ENCODE measurements at regions not wholly inside any gene's neighbourhood (a gene's known extent, or its start where the extent isn't known, plus 50 kb on each side); places are given as distances from the start of the nearest gene placed in this dataset.

GRCh38 chr7:94109556-94109955 is 105.4 kb upstream of the BET1 start:
- intact Hi-C loops (cut with DNase I), result no loop called here
- no peak overlapping the region for H3K4me3 ChIP-seq
- TF ChIP-seq POLR2AphosphoS5 (IDR thresholded peaks at IDR 0.05) (no peak), POLR2A (IDR thresholded peaks at IDR 0.05; ENCODE audit: low read depth) (no peak), EP300 (IDR thresholded peaks at IDR 0.05) (no peak), CTCF (IDR thresholded peaks at IDR 0.05) (no peak)
- DNase-seq (ENCODE audit: extremely low spot score), result no peak
- no peaks in the 10 kb centered on the region for H3K9me3 ChIP-seq
- H3K4me1 ChIP-seq, result no peaks in the 10 kb centered on the region
- 90% methylated on average over 5 of the region's 5 CpGs for WGBS
- no peak overlapping the region for H3K27ac ChIP-seq (replicated peaks in 1 of 4)
- no peaks in the 10 kb centered on the region for H3K36me3 ChIP-seq
- H3K27me3 ChIP-seq, result no peaks in the 10 kb centered on the region

- H3K27ac ChIP-seq (replicated peaks in 1 of 4), result no peak overlapping the region
- no peak overlapping the region for H3K4me3 ChIP-seq
- no peaks in the 10 kb centered on the region for H3K27me3 ChIP-seq
- no peak for DNase-seq (ENCODE audit: extremely low spot score)
- WGBS, result 80% methylated on average over 2 of the region's 2 CpGs
- TF ChIP-seq POLR2AphosphoS5 (IDR thresholded peaks at IDR 0.05) (no peak), EP300 (IDR thresholded peaks at IDR 0.05) (no peak), POLR2A (IDR thresholded peaks at IDR 0.05; ENCODE audit: low read depth) (no peak)
- H3K36me3 ChIP-seq, result no peaks in the 10 kb centered on the region
- no peaks in the 10 kb centered on the region for H3K9me3 ChIP-seq
- intact Hi-C loops (cut with DNase I), result no loop called here
- H3K4me1 ChIP-seq, result no peaks in the 10 kb centered on the region
Measured at GRCh38 chr7:94111009-94111408, 106.9 kb upstream of the BET1 start.

- TF ChIP-seq EP300 (IDR thresholded peaks at IDR 0.05) (no peak), CTCF (IDR thresholded peaks at IDR 0.05) (no peak), POLR2AphosphoS5 (IDR thresholded peaks at IDR 0.05) (no peak), POLR2A (IDR thresholded peaks at IDR 0.05; ENCODE audit: low read depth) (no peak)
- H3K27ac ChIP-seq (replicated peaks in 1 of 4), result no peak overlapping the region
- no peak overlapping the region for H3K4me3 ChIP-seq
- WGBS, result 89% methylated on average over 2 of the region's 2 CpGs
- no peaks in the 10 kb centered on the region for H3K27me3 ChIP-seq
- DNase-seq (ENCODE audit: extremely low spot score), result no peak
- H3K4me1 ChIP-seq, result no peaks in the 10 kb centered on the region
- H3K36me3 ChIP-seq, result no peaks in the 10 kb centered on the region
- no peaks in the 10 kb centered on the region for H3K9me3 ChIP-seq
- intact Hi-C loops (cut with DNase I), result no loop called here
Measured at GRCh38 chr7:94115316-94115715, 111.2 kb upstream of the BET1 start.

- Histone ChIP-seq H3K36me3 (no peaks in the 10 kb centered on the region), H3K4me3 (no peak overlapping the region), H3K4me1 (no peaks in the 10 kb centered on the region), H3K27me3 (no peaks in the 10 kb centered on the region), H3K27ac (replicated peaks in 1 of 4) (no peak overlapping the region), H3K9me3 (no peaks in the 10 kb centered on the region)
- DNase-seq (ENCODE audit: extremely low spot score), result no peak
- 65% methylated on average over 1 of the region's 1 CpG for WGBS
- TF ChIP-seq CTCF (IDR thresholded peaks at IDR 0.05), result no peak
- TF ChIP-seq POLR2AphosphoS5 (IDR thresholded peaks at IDR 0.05), result no peak
- no peak for TF ChIP-seq EP300 (IDR thresholded peaks at IDR 0.05)
- no peak for TF ChIP-seq POLR2A (IDR thresholded peaks at IDR 0.05; ENCODE audit: low read depth)
- intact Hi-C loops (cut with DNase I), result no loop called here
Measured at GRCh38 chr7:94123136-94123535, 119.0 kb upstream of the BET1 start.

- Histone ChIP-seq H3K4me3 (no peak overlapping the region), H3K27me3 (no peaks in the 10 kb centered on the region), H3K36me3 (no peaks in the 10 kb centered on the region), H3K27ac (replicated peaks in 1 of 4) (no peak overlapping the region), H3K4me1 (no peaks in the 10 kb centered on the region), H3K9me3 (no peaks in the 10 kb centered on the region)
- TF ChIP-seq EP300 (IDR thresholded peaks at IDR 0.05) (no peak), POLR2AphosphoS5 (IDR thresholded peaks at IDR 0.05) (no peak), POLR2A (IDR thresholded peaks at IDR 0.05; ENCODE audit: low read depth) (no peak), CTCF (IDR thresholded peaks at IDR 0.05) (no peak)
- DNase-seq (ENCODE audit: extremely low spot score), result no peak
- intact Hi-C loops (cut with DNase I), result no loop called here
Measured at GRCh38 chr7:94127026-94127425, 122.9 kb upstream of the BET1 start.
